CD4-positive, CD25-positive, alpha-beta regulatory T cell (primary cell): ENCODE measurements at regions not wholly inside any gene's neighbourhood (a gene's known extent, or its start where the extent isn't known, plus 50 kb on each side); places are given as distances from the start of the nearest gene placed in this dataset.
"Not testable (repeated sequence)": the region's sequence is repeated elsewhere in the genome, so short reads cannot be mapped to it uniquely, and the experiment has no call there.

Source experiments
- ATAC-seq, 2 donors: fragments of 150-1000 bp; cut with Tn5 transposase; one replicate each; pipeline ENCODE4 v1.10.0; 2021; ENCODE audit warnings: low read depth in 2 of 2, moderate number of reproducible peaks in 2 of 2, moderate library complexity in 1 of 2
- DNase-seq, 3 donors: peaks; one replicate each; pipeline versions ENCODE4 v3.0.0 to v3.0.0-alpha.2; 2012 to 2022; ENCODE audit warnings: mixed read lengths in 1 of 3
- H3K27ac ChIP-seq: one replicate; pipeline ENCODE4 v1.7.0; 2013; ENCODE audit warnings: mild to moderate bottlenecking, low read length; ENCODE audit not compliant: insufficient read depth, poor library complexity, severe bottlenecking
- H3K27me3 ChIP-seq: one replicate; pipeline ENCODE4 v1.7.0; 2013; ENCODE audit warnings: low read length; ENCODE audit not compliant: control insufficient read depth, insufficient read depth
- H3K36me3 ChIP-seq: one replicate; pipeline ENCODE4 v1.7.0; 2013; ENCODE audit warnings: mild to moderate bottlenecking, low read length, moderate library complexity; ENCODE audit not compliant: control insufficient read depth, insufficient read depth
- H3K4me1 ChIP-seq: 2 replicates; pipeline ENCODE4 v1.7.0; 2013; ENCODE audit warnings: mild to moderate bottlenecking, low read length; ENCODE audit not compliant: insufficient read depth, control insufficient read depth, poor library complexity, severe bottlenecking
- H3K4me3 ChIP-seq: one replicate; pipeline ENCODE4 v1.7.0; 2013; ENCODE audit warnings: low read depth, mild to moderate bottlenecking, low read length, moderate library complexity
- H3K9me3 ChIP-seq, 2 experiments: 1 replicate in 1 of 2; 2 replicates in 1 of 2; pipeline ENCODE4 v1.7.0; 2013; ENCODE audit warnings: low read length in 2 of 2, mild to moderate bottlenecking in 1 of 2, moderate library complexity in 1 of 2; ENCODE audit not compliant: control insufficient read depth in 2 of 2
- H3K27ac Mint-ChIP-seq, 3 donors: one replicate each; pipeline ENCODE4 v1.8.0; 2020 to 2022; ENCODE audit warnings: mild to moderate bottlenecking in 3 of 3, mixed read lengths in 3 of 3, moderate library complexity in 2 of 3
- H3K27me3 Mint-ChIP-seq: one replicate; pipeline ENCODE4 v1.8.0; 2022; ENCODE audit warnings: mild to moderate bottlenecking, mixed read lengths
- H3K36me3 Mint-ChIP-seq: one replicate; pipeline ENCODE4 v1.8.0; 2020; ENCODE audit warnings: mixed read lengths
- H3K4me1 Mint-ChIP-seq, 4 donors: one replicate each; pipeline ENCODE4 v1.8.0; 2020 to 2022; ENCODE audit warnings: mixed read lengths in 4 of 4, mild to moderate bottlenecking in 1 of 4
- H3K4me3 Mint-ChIP-seq, 4 donors: one replicate each; pipeline ENCODE4 v1.8.0; 2020 to 2022; ENCODE audit warnings: mild to moderate bottlenecking in 4 of 4, mixed read lengths in 4 of 4, moderate library complexity in 3 of 4
- H3K9me3 Mint-ChIP-seq, 7 donors: one replicate each; pipeline ENCODE4 v1.8.0; 2020 to 2022; ENCODE audit warnings: mixed read lengths in 7 of 7, mild to moderate bottlenecking in 3 of 7, moderate library complexity in 2 of 7

- not testable (repeated sequence) for H3K27ac ChIP-seq, H3K4me1 ChIP-seq, H3K9me3 Mint-ChIP-seq, H3K4me3 ChIP-seq, ATAC-seq, H3K4me3 Mint-ChIP-seq, H3K27me3 Mint-ChIP-seq, DNase-seq, H3K9me3 ChIP-seq, H3K27me3 ChIP-seq
- H3K36me3 ChIP-seq, result peaks cover 25% of the 10 kb centered on the region
- Mint-ChIP-seq H3K4me1 (peaks cover 0 to 33% (median 22%) of the 10 kb centered on the region in 4 donors), H3K36me3 (peaks cover 41% of the 10 kb centered on the region), H3K27ac (peak overlapping the region in 1 of 3 donors; percentile 68)
Observed at GRCh38 chr7:128598946-128599345, 73.1 kb upstream of the GARIN1A start.

GRCh38 chr7:128608678-128609421 lies 63.2 kb upstream of the GARIN1A start:
- peak overlapping the region; percentile 66 for H3K4me3 ChIP-seq
- Mint-ChIP-seq H3K4me3 (peak overlapping the region; percentile 22 to 89 (median 84)), H3K27ac (peak overlapping the region; percentile 74 to 92 (median 84)), H3K4me1 (peaks cover 4 to 18% (median 10%) of the 10 kb centered on the region in 4 donors)
- H3K9me3 Mint-ChIP-seq, H3K27me3 ChIP-seq, H3K27me3 Mint-ChIP-seq, H3K4me1 ChIP-seq, H3K9me3 ChIP-seq, H3K36me3 Mint-ChIP-seq: not testable (repeated sequence)
- DNase-seq (peak; percentile 28 to 78 (median 72)), ATAC-seq (peak; percentile 87 to 91)
- H3K36me3 ChIP-seq, result peaks cover 10% of the 10 kb centered on the region
- peak overlapping the region; percentile 14 for H3K27ac ChIP-seq

DNA sequence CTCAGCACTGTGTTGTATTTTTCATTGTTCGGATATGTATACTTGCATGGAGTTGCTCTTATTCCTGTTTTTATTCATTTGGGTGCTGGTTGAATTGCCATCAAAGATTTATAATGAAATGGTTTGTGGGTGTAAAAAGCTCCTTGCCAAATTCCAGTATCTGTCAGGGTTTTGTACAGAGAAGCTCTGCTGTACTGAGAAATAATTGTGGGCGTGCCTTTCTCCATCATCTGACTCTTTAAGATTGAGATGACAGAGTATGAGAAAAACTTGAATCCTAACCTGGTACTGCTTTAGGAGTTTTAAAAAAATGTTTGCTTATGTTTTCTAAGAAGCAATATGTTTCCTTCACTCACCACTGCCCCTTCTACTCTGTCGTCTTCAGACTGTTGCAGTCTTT lies 58.7 kb upstream of the GARIN1A start:
- H3K4me1 ChIP-seq, H3K4me3 Mint-ChIP-seq, DNase-seq, H3K9me3 Mint-ChIP-seq, H3K27ac ChIP-seq, H3K27me3 Mint-ChIP-seq, H3K27me3 ChIP-seq, H3K4me3 ChIP-seq, ATAC-seq, H3K9me3 ChIP-seq: not testable (repeated sequence)
- H3K36me3 ChIP-seq, result peaks cover 21% of the 10 kb centered on the region
- Mint-ChIP-seq H3K4me1 (peaks cover 4 to 17% (median 13%) of the 10 kb centered on the region in 4 donors), H3K27ac (peak overlapping the region in 2 of 3 donors; percentile 0 to 44), H3K36me3 (peaks cover 23% of the 10 kb centered on the region)

DNA sequence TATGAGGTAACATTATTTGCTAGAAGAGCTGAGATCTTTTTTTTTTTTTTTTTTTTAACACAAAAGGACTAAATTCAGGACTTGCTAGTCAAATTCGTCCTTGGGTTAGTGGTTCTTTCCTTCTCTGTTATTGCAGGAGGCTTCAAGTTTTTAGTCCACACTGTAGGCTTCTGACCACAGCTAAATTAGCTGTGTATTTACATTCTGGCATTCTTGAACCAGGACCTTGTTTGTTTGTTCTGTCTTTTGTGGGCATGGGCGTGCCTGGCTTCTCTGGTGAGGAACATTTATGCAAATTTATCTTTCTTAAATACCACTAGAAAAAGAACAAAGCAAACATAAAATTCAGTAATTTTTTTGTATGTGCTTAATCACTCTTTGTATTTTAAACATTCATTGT lies 57.3 kb upstream of the GARIN1A start:
- not testable (repeated sequence) for H3K9me3 Mint-ChIP-seq, ATAC-seq, H3K27ac ChIP-seq, H3K9me3 ChIP-seq, DNase-seq, H3K4me3 Mint-ChIP-seq, H3K27ac Mint-ChIP-seq, H3K4me3 ChIP-seq, H3K4me1 ChIP-seq, H3K27me3 Mint-ChIP-seq, H3K27me3 ChIP-seq
- peaks cover 28% of the 10 kb centered on the region for H3K36me3 ChIP-seq
- Mint-ChIP-seq H3K4me1 (peaks cover 0 to 10% (median 6%) of the 10 kb centered on the region in 4 donors), H3K36me3 (peaks cover 23% of the 10 kb centered on the region)

GRCh38 chr7:128616799-128617198 lies 55.3 kb upstream of the GARIN1A start:
- peaks cover 29% of the 10 kb centered on the region for H3K36me3 Mint-ChIP-seq
- H3K27me3 ChIP-seq, H3K4me3 Mint-ChIP-seq, H3K9me3 ChIP-seq, ATAC-seq, H3K4me1 ChIP-seq, DNase-seq, H3K9me3 Mint-ChIP-seq, H3K4me3 ChIP-seq, H3K27me3 Mint-ChIP-seq, H3K27ac Mint-ChIP-seq, H3K27ac ChIP-seq: not testable (repeated sequence)
- peaks cover 37% of the 10 kb centered on the region for H3K36me3 ChIP-seq
- peaks cover 0 to 10% (median 6%) of the 10 kb centered on the region in 4 donors for H3K4me1 Mint-ChIP-seq
